H9 (cell line): ENCODE measurements at regions not wholly inside any gene's neighbourhood (a gene's known extent, or its start where the extent isn't known, plus 50 kb on each side); places are given as distances from the start of the nearest gene placed in this dataset.
A peak's percentile ranks its signal among the peaks of the same experiment; 100 is the strongest.

Source experiments
- DNase-seq: peaks from one replicate; pipeline ENCODE4 v3.0.0-alpha.2; 2017
- H2AFZ ChIP-seq: one replicate; pipeline ENCODE4 v1.6.1; 2013; ENCODE audit warnings: mild to moderate bottlenecking, low read length, control low read depth, moderate library complexity
- H2AK5ac ChIP-seq: 2 replicates; pipeline ENCODE4 v1.6.1; 2013; ENCODE audit warnings: low read length, control low read depth, mixed read lengths; ENCODE audit not compliant: insufficient read length
- H2BK120ac ChIP-seq: one replicate; pipeline ENCODE4 v1.6.1; 2013; ENCODE audit warnings: low read depth, mild to moderate bottlenecking, low read length, control low read depth, inconsistent platforms; ENCODE audit not compliant: poor library complexity, severe bottlenecking
- H2BK12ac ChIP-seq: 2 replicates; pipeline ENCODE4 v1.6.1; 2013; ENCODE audit warnings: low read length, control low read depth, mixed read lengths, low read depth; ENCODE audit not compliant: insufficient read length
- H2BK15ac ChIP-seq: 2 replicates; pipeline ENCODE4 v1.6.1; 2013; ENCODE audit warnings: low read depth, low read length, control low read depth
- H2BK20ac ChIP-seq: one replicate; pipeline ENCODE4 v1.6.1; 2013; ENCODE audit warnings: low read depth, mild to moderate bottlenecking, low read length, control low read depth, inconsistent platforms; ENCODE audit not compliant: poor library complexity, severe bottlenecking
- H2BK5ac ChIP-seq: 2 replicates; pipeline ENCODE4 v1.6.1; 2013; ENCODE audit warnings: low read length, control low read depth, mixed read lengths; ENCODE audit not compliant: insufficient read length
- H3K14ac ChIP-seq: 2 replicates; pipeline ENCODE4 v1.6.1; 2013; ENCODE audit warnings: low read length, control low read depth; ENCODE audit not compliant: insufficient read depth
- H3K18ac ChIP-seq: 2 replicates; pipeline ENCODE4 v1.6.1; 2013; ENCODE audit warnings: low read depth, mild to moderate bottlenecking, mixed read lengths, low read length, control low read depth; ENCODE audit not compliant: insufficient read length
- H3K23ac ChIP-seq: 2 replicates; pipeline ENCODE4 v1.6.1; 2013; ENCODE audit warnings: low read length, control low read depth, mixed read lengths, low read depth; ENCODE audit not compliant: insufficient read length
- H3K23me2 ChIP-seq: 2 replicates; pipeline ENCODE4 v1.6.1; 2013; ENCODE audit warnings: low read depth, mild to moderate bottlenecking, mixed read lengths, low read length, control low read depth; ENCODE audit not compliant: insufficient read length, poor library complexity, severe bottlenecking
- H3K27ac ChIP-seq: 2 replicates; pipeline ENCODE4 v1.5.1; 2013; ENCODE audit warnings: low read length, control low read depth, mixed read lengths, low read depth; ENCODE audit not compliant: insufficient read length
- H3K27me3 ChIP-seq: 2 replicates; pipeline ENCODE4 v1.6.1; 2013; ENCODE audit warnings: low read length, control low read depth, inconsistent platforms; ENCODE audit not compliant: insufficient read depth
- H3K4ac ChIP-seq: 2 replicates; pipeline ENCODE4 v1.6.1; 2013; ENCODE audit warnings: low read depth, mild to moderate bottlenecking, control low read depth, inconsistent platforms, low read length, moderate library complexity
- H3K4me1 ChIP-seq: 2 replicates; pipeline ENCODE4 v1.6.1; 2013; ENCODE audit warnings: low read length, control low read depth, inconsistent platforms; ENCODE audit not compliant: insufficient read depth
- H3K4me2 ChIP-seq: 2 replicates; pipeline ENCODE4 v1.6.1; 2013; ENCODE audit warnings: low read length, control low read depth, mixed read lengths; ENCODE audit not compliant: insufficient read length, insufficient read depth
- H3K56ac ChIP-seq: 2 replicates; pipeline ENCODE4 v1.6.1; 2013; ENCODE audit warnings: low read depth, mild to moderate bottlenecking, mixed read lengths, low read length, control low read depth; ENCODE audit not compliant: insufficient read length
- H3K79me1 ChIP-seq: 2 replicates; pipeline ENCODE4 v1.6.1; 2013; ENCODE audit warnings: low read depth, mild to moderate bottlenecking, moderate library complexity, low read length, control low read depth, inconsistent platforms; ENCODE audit not compliant: insufficient read depth, poor library complexity, severe bottlenecking
- H3K79me2 ChIP-seq: 2 replicates; pipeline ENCODE4 v1.6.1; 2013; ENCODE audit warnings: low read length, control low read depth, inconsistent platforms; ENCODE audit not compliant: insufficient read depth
- H3K9ac ChIP-seq: 2 replicates; pipeline ENCODE4 v1.6.1; 2013; ENCODE audit warnings: low read length, control low read depth, mixed read lengths; ENCODE audit not compliant: insufficient read length; ENCODE audit errors: extremely low read depth
- H3K9me3 ChIP-seq: one replicate; pipeline ENCODE4 v1.6.1; 2013; ENCODE audit warnings: low read depth, low read length, inconsistent platforms; ENCODE audit not compliant: control insufficient read depth
- H3T11ph ChIP-seq: one replicate; pipeline ENCODE4 v1.6.1; 2013; ENCODE audit warnings: mild to moderate bottlenecking, low read length, control low read depth, inconsistent platforms
- H4K20me1 ChIP-seq: one replicate; pipeline ENCODE4 v1.6.1; 2013; ENCODE audit not compliant: control insufficient read depth, insufficient read length, insufficient read depth
- H4K5ac ChIP-seq: 2 replicates; pipeline ENCODE4 v1.6.1; 2013; ENCODE audit warnings: low read depth, mild to moderate bottlenecking, mixed read lengths, low read length, control low read depth; ENCODE audit not compliant: insufficient read length
- H4K8ac ChIP-seq: replicated peaks from 2 replicates; pipeline ENCODE4 v1.6.1; 2013; ENCODE audit warnings: low read length, control low read depth, mixed read lengths, low read depth; ENCODE audit not compliant: insufficient read length
- H4K91ac ChIP-seq: 2 replicates; pipeline ENCODE4 v1.6.1; 2013; ENCODE audit warnings: low read depth, mild to moderate bottlenecking, moderate library complexity, mixed read lengths, low read length, control low read depth; ENCODE audit not compliant: insufficient read length
- H3K27ac Mint-ChIP-seq, 3 experiments: 2 replicates in 2 of 3; 3 replicates in 1 of 3; pipeline ENCODE4 v1.8.0; 2020 to 2021; ENCODE audit warnings: mixed read lengths in 3 of 3, mild to moderate bottlenecking in 1 of 3, moderate library complexity in 1 of 3
- H3K27me3 Mint-ChIP-seq: 2 replicates; pipeline ENCODE4 v1.8.0; 2021; ENCODE audit warnings: low read depth, mild to moderate bottlenecking, moderate library complexity, mixed read lengths
- H3K36me3 Mint-ChIP-seq, 3 experiments: 2 replicates in 2 of 3; 3 replicates in 1 of 3; pipeline ENCODE4 v1.8.0; 2020 to 2021; ENCODE audit warnings: low read depth in 3 of 3, mixed read lengths in 3 of 3; ENCODE audit not compliant: insufficient read depth in 1 of 3
- H3K4me1 Mint-ChIP-seq, 2 experiments: 2 replicates each; pipeline ENCODE4 v1.8.0; 2020; ENCODE audit warnings: mixed read lengths in 2 of 2
- H3K4me3 Mint-ChIP-seq, 2 experiments: 2 replicates in 1 of 2; 3 replicates in 1 of 2; pipeline ENCODE4 v1.8.0; 2020 to 2021; ENCODE audit warnings: mild to moderate bottlenecking in 2 of 2, mixed read lengths in 2 of 2, moderate library complexity in 1 of 2
- H3K9me3 Mint-ChIP-seq, 2 experiments: 2 replicates in 1 of 2; 3 replicates in 1 of 2; pipeline ENCODE4 v1.8.0; 2020; ENCODE audit warnings: mild to moderate bottlenecking in 2 of 2, mixed read lengths in 2 of 2, moderate library complexity in 1 of 2
- WGBS: extraction: QIAGEN DNeasy Blood & Tissue Kit; methylation state at CpG from one replicate; pipeline ENCODE4 v1.1.7; 2013; ENCODE audit warnings: missing lambda C conversion rate, low lambda C conversion rate, mixed read lengths; ENCODE audit not compliant: insufficient read length; ENCODE audit errors: extremely low coverage; 5-methylcytosine and 5-hydroxymethylcytosine counted together
- TF ChIP-seq, protein P1 (sequence below): fragments of 200-600 bp; sonication (generic); conservative IDR thresholded peaks from 3 replicates; pipeline ENCODE4 v1.8.0; 2021; ENCODE audit warnings: antibody characterized with exemption, mild to moderate bottlenecking

DNA sequence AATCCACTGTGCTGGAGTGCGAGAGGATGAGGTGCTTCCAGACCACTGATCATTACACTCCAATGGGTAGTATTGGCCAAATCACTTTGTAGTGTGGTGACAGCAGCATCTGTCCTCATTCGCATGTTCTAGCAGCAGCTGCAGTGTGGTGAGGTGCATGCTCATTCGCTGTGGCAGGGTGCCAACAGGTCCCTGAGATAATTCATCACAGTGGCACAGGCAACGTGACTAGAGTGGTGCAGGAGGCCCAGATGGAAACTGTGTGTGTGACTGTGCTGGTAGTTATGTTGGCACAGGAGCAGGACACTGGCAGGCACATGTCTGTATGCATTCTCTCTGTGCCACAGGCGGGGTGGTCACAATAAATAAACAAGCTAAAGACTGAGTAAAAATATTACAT lies 329.5 kb upstream of the SYT4 start:
- peak overlapping the region; percentile 33 for H4K5ac ChIP-seq
- WGBS: no CpG with 5 or more reads among the region's 5 CpGs
- H3K9ac ChIP-seq: no peak overlapping the region
- H3K27ac ChIP-seq: no peak overlapping the region
- H4K8ac ChIP-seq: peak overlapping the region; percentile 97
- H3K14ac ChIP-seq: no peak overlapping the region
- H2BK12ac ChIP-seq: no peak overlapping the region
- H4K20me1 ChIP-seq: no peaks in the 10 kb centered on the region
- Mint-ChIP-seq H3K4me1 (no peaks in the 10 kb centered on the region), H3K36me3 (peaks cover 2 to 24% (median 3%) of the 10 kb centered on the region in 3 experiments), H3K27ac (no peak overlapping the region), H3K27me3 (no peaks in the 10 kb centered on the region), H3K9me3 (peaks cover 20 to 22% of the 10 kb centered on the region in 2 experiments), H3K4me3 (no peak overlapping the region)
- TF ChIP-seq, protein P1, sequence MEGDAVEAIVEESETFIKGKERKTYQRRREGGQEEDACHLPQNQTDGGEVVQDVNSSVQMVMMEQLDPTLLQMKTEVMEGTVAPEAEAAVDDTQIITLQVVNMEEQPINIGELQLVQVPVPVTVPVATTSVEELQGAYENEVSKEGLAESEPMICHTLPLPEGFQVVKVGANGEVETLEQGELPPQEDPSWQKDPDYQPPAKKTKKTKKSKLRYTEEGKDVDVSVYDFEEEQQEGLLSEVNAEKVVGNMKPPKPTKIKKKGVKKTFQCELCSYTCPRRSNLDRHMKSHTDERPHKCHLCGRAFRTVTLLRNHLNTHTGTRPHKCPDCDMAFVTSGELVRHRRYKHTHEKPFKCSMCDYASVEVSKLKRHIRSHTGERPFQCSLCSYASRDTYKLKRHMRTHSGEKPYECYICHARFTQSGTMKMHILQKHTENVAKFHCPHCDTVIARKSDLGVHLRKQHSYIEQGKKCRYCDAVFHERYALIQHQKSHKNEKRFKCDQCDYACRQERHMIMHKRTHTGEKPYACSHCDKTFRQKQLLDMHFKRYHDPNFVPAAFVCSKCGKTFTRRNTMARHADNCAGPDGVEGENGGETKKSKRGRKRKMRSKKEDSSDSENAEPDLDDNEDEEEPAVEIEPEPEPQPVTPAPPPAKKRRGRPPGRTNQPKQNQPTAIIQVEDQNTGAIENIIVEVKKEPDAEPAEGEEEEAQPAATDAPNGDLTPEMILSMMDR: no peak
- H2BK5ac ChIP-seq: no peak overlapping the region
- H3K23me2 ChIP-seq: no peaks in the 10 kb centered on the region
- H3K18ac ChIP-seq: no peak overlapping the region
- H4K91ac ChIP-seq: no peak overlapping the region
- H3K4me1 ChIP-seq: no peaks in the 10 kb centered on the region
- no peak overlapping the region; the same call in 1 of the 2 replicates for H3K4ac ChIP-seq
- no peak overlapping the region for H3K23ac ChIP-seq
- no peaks in the 10 kb centered on the region for H3K79me2 ChIP-seq
- no peak overlapping the region for H2AFZ ChIP-seq
- no peak overlapping the region for H2BK120ac ChIP-seq
- no peaks in the 10 kb centered on the region for H3K9me3 ChIP-seq
- H3T11ph ChIP-seq: no peak overlapping the region
- H3K4me2 ChIP-seq: no peak overlapping the region
- DNase-seq: no peak
- H2BK20ac ChIP-seq: no peak overlapping the region
- no peaks in the 10 kb centered on the region for H3K79me1 ChIP-seq
- no peak overlapping the region for H3K56ac ChIP-seq
- H2AK5ac ChIP-seq: no peak overlapping the region
- no peaks in the 10 kb centered on the region for H3K27me3 ChIP-seq
- no peak overlapping the region for H2BK15ac ChIP-seq
